ENCODE measurements at regions not wholly inside any gene's neighbourhood (a gene's known extent, or its start where the extent isn't known, plus 50 kb on each side); places are given as distances from the start of the nearest gene placed in this dataset.
A peak's percentile ranks its signal among the peaks of the same experiment; 100 is the strongest.

DNA sequence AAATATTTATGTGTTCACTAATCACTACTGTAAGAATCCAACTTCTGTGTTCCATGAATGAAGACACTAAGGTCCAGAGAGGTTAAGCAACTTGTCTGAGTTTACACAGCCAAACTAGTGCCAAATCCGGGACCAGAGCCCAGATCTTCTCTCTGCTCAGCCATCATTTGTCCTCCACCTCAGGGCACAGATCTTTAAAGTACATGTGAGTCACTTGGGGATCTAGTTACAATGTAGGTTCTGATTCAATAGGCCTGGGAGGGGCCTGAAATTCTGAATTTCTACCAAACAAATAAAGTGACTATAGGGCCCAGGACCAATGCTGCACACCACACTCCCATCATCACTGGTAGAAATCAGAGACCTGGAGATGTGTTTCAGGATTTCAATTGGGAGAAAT, 162.9 kb downstream of the GXYLT1 start:
- no peak overlapping the region for H4K8ac ChIP-seq (ENCODE audit: low read depth in 2 of 2, low read length in 2 of 2)
- H4K91ac ChIP-seq (ENCODE audit: insufficient read depth, low read depth, low read length): no peak overlapping the region
- H2BK20ac ChIP-seq (ENCODE audit: low read depth, low read length): no peak overlapping the region
- H4K20me1 ChIP-seq (ENCODE audit: insufficient read depth, low read length): no peaks in the 10 kb centered on the region
- H3K4me3 ChIP-seq (ENCODE audit: insufficient read depth, low read depth, low read length): no peak overlapping the region
- BruUV-seq (replicated peaks): no TSS peak
- H3K36me3 ChIP-seq (ENCODE audit: control insufficient read depth, insufficient read depth, low read length): no peaks in the 10 kb centered on the region
- no peak overlapping the region for H3K9ac ChIP-seq (ENCODE audit: low read depth, low read length)
- intact Hi-C loops (cut with micrococcal nuclease) (no loop called here), in situ Hi-C loops (cut with MboI; ENCODE audit: low sequenced_read_pairs) (no loop called here), dilution Hi-C loops (cut with HindIII; ENCODE audit: low sequenced_read_pairs, unreplicated experiment) (no loop called here)
- H3K27ac ChIP-seq (ENCODE audit: insufficient read depth, low read length): no peak overlapping the region
- H2BK5ac ChIP-seq (ENCODE audit: low read depth, low read length, poor library complexity, severe bottlenecking): no peak overlapping the region
- H3K56ac ChIP-seq (ENCODE audit: extremely low read depth, insufficient read depth, low read length): no peak overlapping the region
- WGBS, 2 experiments (ENCODE audit: extremely low coverage in 2 of 2, insufficient read length in 1 of 2): 0% methylated on average over 1 of the region's 1 CpG; no CpG with 5 or more reads in 1 of the 2 experiments
- no peak overlapping the region for H3K18ac ChIP-seq (ENCODE audit: low read depth, low read length)
- H3K9me3 ChIP-seq (ENCODE audit: control insufficient read depth, insufficient read depth, low read length): no peaks in the 10 kb centered on the region
- H2AK9ac ChIP-seq (replicated peaks; ENCODE audit: low read depth, low read length, poor library complexity): no peak overlapping the region
- H2AFZ ChIP-seq (replicated peaks; ENCODE audit: low read length, poor library complexity): no peak overlapping the region
- ChIA-PET CTCF (interaction anchor here (1.0 kb wide), 1 partner anchor 42 kb away, joined by 3 read pairs; no protein-coding TSS in a partner anchor), POLR2A (ENCODE audit: unreplicated experiment) (interaction anchor here (0.6 kb wide), 1 partner anchor 46 kb away, joined by 5 read pairs; no protein-coding TSS in a partner anchor)
- ATAC-seq (ENCODE audit: low read depth): no peak
- no peaks in the 10 kb centered on the region for H3K4me1 ChIP-seq (ENCODE audit: control insufficient read depth, insufficient read depth, low read length)
- no peaks in the 10 kb centered on the region for H3K27me3 ChIP-seq (ENCODE audit: control insufficient read depth, insufficient read depth, low read length)
- no peak overlapping the region for H4K5ac ChIP-seq (ENCODE audit: low read depth, low read length)
- TF ChIP-seq BHLHE40 (IDR thresholded peaks at IDR 0.05; ENCODE audit: low read depth, low read length) (no peak), RCOR1 (IDR thresholded peaks at IDR 0.05; ENCODE audit: insufficient replicate concordance, low read length) (no peak), NFE2L2 (IDR thresholded peaks at IDR 0.05; ENCODE audit: low read depth, low read length) (no peak), CEBPB (IDR thresholded peaks at IDR 0.05; ENCODE audit: low read depth, low read length) (no peak), SMC3 (IDR thresholded peaks at IDR 0.05; ENCODE audit: low read depth, low read length) (no peak), POLR2A (IDR thresholded peaks at IDR 0.05; ENCODE audit: low read depth, low read length) (no peak), MXI1 (IDR thresholded peaks at IDR 0.05; ENCODE audit: borderline replicate concordance, low read depth, low read length) (no peak), RFX5 (IDR thresholded peaks at IDR 0.05; ENCODE audit: low read depth, low read length) (no peak), FOS (IDR thresholded peaks at IDR 0.05; ENCODE audit: low read depth, low read length) (no peak), RAD21 (IDR thresholded peaks at IDR 0.05; ENCODE audit: low read length) (no peak), MAFK (IDR thresholded peaks at IDR 0.05; ENCODE audit: low read depth, low read length) (no peak), MAZ (IDR thresholded peaks at IDR 0.05; ENCODE audit: borderline replicate concordance, low read depth, low read length) (no peak), CHD1 (IDR thresholded peaks at IDR 0.05; ENCODE audit: low read depth, low read length) (no peak)
- TF ChIP-seq, protein P1, sequence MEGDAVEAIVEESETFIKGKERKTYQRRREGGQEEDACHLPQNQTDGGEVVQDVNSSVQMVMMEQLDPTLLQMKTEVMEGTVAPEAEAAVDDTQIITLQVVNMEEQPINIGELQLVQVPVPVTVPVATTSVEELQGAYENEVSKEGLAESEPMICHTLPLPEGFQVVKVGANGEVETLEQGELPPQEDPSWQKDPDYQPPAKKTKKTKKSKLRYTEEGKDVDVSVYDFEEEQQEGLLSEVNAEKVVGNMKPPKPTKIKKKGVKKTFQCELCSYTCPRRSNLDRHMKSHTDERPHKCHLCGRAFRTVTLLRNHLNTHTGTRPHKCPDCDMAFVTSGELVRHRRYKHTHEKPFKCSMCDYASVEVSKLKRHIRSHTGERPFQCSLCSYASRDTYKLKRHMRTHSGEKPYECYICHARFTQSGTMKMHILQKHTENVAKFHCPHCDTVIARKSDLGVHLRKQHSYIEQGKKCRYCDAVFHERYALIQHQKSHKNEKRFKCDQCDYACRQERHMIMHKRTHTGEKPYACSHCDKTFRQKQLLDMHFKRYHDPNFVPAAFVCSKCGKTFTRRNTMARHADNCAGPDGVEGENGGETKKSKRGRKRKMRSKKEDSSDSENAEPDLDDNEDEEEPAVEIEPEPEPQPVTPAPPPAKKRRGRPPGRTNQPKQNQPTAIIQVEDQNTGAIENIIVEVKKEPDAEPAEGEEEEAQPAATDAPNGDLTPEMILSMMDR (conservative IDR thresholded peaks at IDR 0.05; ENCODE audit: low read depth, low read length): no peak
- TF ChIP-seq, protein P2, sequence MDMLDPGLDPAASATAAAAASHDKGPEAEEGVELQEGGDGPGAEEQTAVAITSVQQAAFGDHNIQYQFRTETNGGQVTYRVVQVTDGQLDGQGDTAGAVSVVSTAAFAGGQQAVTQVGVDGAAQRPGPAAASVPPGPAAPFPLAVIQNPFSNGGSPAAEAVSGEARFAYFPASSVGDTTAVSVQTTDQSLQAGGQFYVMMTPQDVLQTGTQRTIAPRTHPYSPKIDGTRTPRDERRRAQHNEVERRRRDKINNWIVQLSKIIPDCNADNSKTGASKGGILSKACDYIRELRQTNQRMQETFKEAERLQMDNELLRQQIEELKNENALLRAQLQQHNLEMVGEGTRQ (IDR thresholded peaks at IDR 0.05; ENCODE audit: low read depth, low read length): no peak
- TF ChIP-seq, protein P3, sequence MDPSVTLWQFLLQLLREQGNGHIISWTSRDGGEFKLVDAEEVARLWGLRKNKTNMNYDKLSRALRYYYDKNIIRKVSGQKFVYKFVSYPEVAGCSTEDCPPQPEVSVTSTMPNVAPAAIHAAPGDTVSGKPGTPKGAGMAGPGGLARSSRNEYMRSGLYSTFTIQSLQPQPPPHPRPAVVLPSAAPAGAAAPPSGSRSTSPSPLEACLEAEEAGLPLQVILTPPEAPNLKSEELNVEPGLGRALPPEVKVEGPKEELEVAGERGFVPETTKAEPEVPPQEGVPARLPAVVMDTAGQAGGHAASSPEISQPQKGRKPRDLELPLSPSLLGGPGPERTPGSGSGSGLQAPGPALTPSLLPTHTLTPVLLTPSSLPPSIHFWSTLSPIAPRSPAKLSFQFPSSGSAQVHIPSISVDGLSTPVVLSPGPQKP (IDR thresholded peaks at IDR 0.05; ENCODE audit: borderline replicate concordance, low read depth, low read length): no peak
- no peak overlapping the region for H2BK120ac ChIP-seq (ENCODE audit: low read depth, low read length)
- H3K4ac ChIP-seq (ENCODE audit: low read depth, low read length): no peak overlapping the region
- no peak overlapping the region for H3K4me2 ChIP-seq (ENCODE audit: low read depth, low read length)
- H3K9me1 ChIP-seq (ENCODE audit: insufficient read depth, low read length): no peaks in the 10 kb centered on the region
- H3K14ac ChIP-seq (replicated peaks; ENCODE audit: low read depth, low read length): no peak overlapping the region
- H2BK15ac ChIP-seq (ENCODE audit: low read depth, low read length): no peak overlapping the region
- H2AK5ac ChIP-seq (ENCODE audit: low read depth, low read length): no peak overlapping the region
- H3K23ac ChIP-seq (ENCODE audit: low read depth, low read length): no peak overlapping the region
- no peaks in the 10 kb centered on the region for H3K79me1 ChIP-seq (ENCODE audit: low read depth in 1 of 2, low read length in 2 of 2)
- peak; percentile 10 for DNase-seq

All from IMR-90 (cell line).